ENCODE measurements at regions not wholly inside any gene's neighbourhood (a gene's known extent, or its start where the extent isn't known, plus 50 kb on each side); places are given as distances from the start of the nearest gene placed in this dataset.

- H3K79me2 ChIP-seq (ENCODE audit: insufficient read depth, low read length) = no peaks in the 10 kb centered on the region
- no peaks in the 10 kb centered on the region for H4K20me1 ChIP-seq (ENCODE audit: insufficient read depth, low read length)
- no peak overlapping the region for H2AFZ ChIP-seq (ENCODE audit: low read length)
- TF ChIP-seq EZH2 (IDR thresholded peaks at IDR 0.05; ENCODE audit: borderline replicate concordance, low read length) = no peak
- TF ChIP-seq, protein P1, sequence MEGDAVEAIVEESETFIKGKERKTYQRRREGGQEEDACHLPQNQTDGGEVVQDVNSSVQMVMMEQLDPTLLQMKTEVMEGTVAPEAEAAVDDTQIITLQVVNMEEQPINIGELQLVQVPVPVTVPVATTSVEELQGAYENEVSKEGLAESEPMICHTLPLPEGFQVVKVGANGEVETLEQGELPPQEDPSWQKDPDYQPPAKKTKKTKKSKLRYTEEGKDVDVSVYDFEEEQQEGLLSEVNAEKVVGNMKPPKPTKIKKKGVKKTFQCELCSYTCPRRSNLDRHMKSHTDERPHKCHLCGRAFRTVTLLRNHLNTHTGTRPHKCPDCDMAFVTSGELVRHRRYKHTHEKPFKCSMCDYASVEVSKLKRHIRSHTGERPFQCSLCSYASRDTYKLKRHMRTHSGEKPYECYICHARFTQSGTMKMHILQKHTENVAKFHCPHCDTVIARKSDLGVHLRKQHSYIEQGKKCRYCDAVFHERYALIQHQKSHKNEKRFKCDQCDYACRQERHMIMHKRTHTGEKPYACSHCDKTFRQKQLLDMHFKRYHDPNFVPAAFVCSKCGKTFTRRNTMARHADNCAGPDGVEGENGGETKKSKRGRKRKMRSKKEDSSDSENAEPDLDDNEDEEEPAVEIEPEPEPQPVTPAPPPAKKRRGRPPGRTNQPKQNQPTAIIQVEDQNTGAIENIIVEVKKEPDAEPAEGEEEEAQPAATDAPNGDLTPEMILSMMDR (IDR thresholded peaks at IDR 0.05; ENCODE audit: low read length) = no peak
- no peaks in the 10 kb centered on the region for H3K9me3 ChIP-seq (ENCODE audit: low read length)
- no peak overlapping the region for H3K4me3 ChIP-seq (ENCODE audit: low read depth, low read length, poor library complexity, severe bottlenecking)
- H3K27me3 ChIP-seq (ENCODE audit: insufficient read depth, low read length) = no peaks in the 10 kb centered on the region
- no peaks in the 10 kb centered on the region for H3K36me3 ChIP-seq (ENCODE audit: insufficient read depth, low read length)
- peaks cover 15% of the 10 kb centered on the region for H3K4me1 ChIP-seq (ENCODE audit: insufficient read depth, low read length, severe bottlenecking)
- no peaks in the 10 kb centered on the region for H3F3A ChIP-seq (ENCODE audit: insufficient read depth, low read length)
- no peak overlapping the region for H3K9ac ChIP-seq (ENCODE audit: low read length)
- no peak overlapping the region for H3K4me2 ChIP-seq (ENCODE audit: low read length)
- no peak overlapping the region for H3K27ac ChIP-seq (ENCODE audit: low read depth, low read length, poor library complexity, severe bottlenecking)
- H3K9me2 ChIP-seq (ENCODE audit: low read depth, low read length) = no peaks in the 10 kb centered on the region
These were observed 91.7 kb upstream of the SLC35G4 start for GRCh38 chr18:11517704-11518103.

GRCh38 chr18:11516751-11517503, 92.5 kb upstream of the SLC35G4 start:
- no peaks in the 10 kb centered on the region for H3F3A ChIP-seq (ENCODE audit: insufficient read depth, low read length)
- TF ChIP-seq EZH2 (IDR thresholded peaks at IDR 0.05; ENCODE audit: borderline replicate concordance, low read length) = no peak
- TF ChIP-seq, protein P1 (IDR thresholded peaks at IDR 0.05; ENCODE audit: low read length) = no peak
- no peak overlapping the region for H2AFZ ChIP-seq (ENCODE audit: low read length)

DNA sequence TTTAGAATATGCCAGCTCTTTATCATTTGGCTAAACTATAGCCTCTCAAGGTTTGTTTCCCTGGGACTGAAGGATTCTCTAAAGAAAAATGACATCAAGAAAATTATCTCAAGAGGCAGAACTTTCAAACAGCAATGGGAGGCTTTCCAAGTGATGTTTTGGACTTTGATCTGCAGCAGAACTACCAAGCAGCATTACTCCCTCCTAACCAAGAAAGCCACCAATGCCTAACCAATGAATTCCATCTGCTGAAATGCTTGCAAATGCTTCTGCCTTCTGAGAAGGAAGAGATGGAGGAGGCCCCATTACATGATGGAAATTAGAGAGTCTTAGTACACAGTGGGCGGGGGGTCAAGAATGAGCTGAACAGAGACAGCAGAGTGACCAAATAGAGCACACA, 95.1 kb upstream of the SLC35G4 start:
- Histone ChIP-seq H3K4me3 (ENCODE audit: low read depth, low read length, poor library complexity, severe bottlenecking) (no peak overlapping the region), H3K9me3 (ENCODE audit: low read length) (no peaks in the 10 kb centered on the region), H3K36me3 (ENCODE audit: insufficient read depth, low read length) (no peaks in the 10 kb centered on the region), H3K79me2 (ENCODE audit: insufficient read depth, low read length) (no peaks in the 10 kb centered on the region), H3K9ac (ENCODE audit: low read length) (no peak overlapping the region), H3K9me2 (ENCODE audit: low read depth, low read length) (no peaks in the 10 kb centered on the region), H3F3A (ENCODE audit: insufficient read depth, low read length) (no peaks in the 10 kb centered on the region), H3K4me1 (ENCODE audit: insufficient read depth, low read length, severe bottlenecking) (peaks cover 32% of the 10 kb centered on the region), H2AFZ (ENCODE audit: low read length) (no peak overlapping the region), H3K27ac (ENCODE audit: low read depth, low read length, poor library complexity, severe bottlenecking) (no peak overlapping the region), H4K20me1 (ENCODE audit: insufficient read depth, low read length) (no peaks in the 10 kb centered on the region), H3K27me3 (ENCODE audit: insufficient read depth, low read length) (no peaks in the 10 kb centered on the region), H3K4me2 (ENCODE audit: low read length) (no peak overlapping the region)
- TF ChIP-seq, protein P1 (IDR thresholded peaks at IDR 0.05; ENCODE audit: low read length) = no peak
- TF ChIP-seq EZH2 (IDR thresholded peaks at IDR 0.05; ENCODE audit: borderline replicate concordance, low read length) = no peak

More at GRCh38 chr18:11516751-11517503, 92.5 kb upstream of the SLC35G4 start:
- H3K36me3 ChIP-seq (ENCODE audit: insufficient read depth, low read length) = no peaks in the 10 kb centered on the region
- no peaks in the 10 kb centered on the region for H3K9me2 ChIP-seq (ENCODE audit: low read depth, low read length)
- no peak overlapping the region for H3K27ac ChIP-seq (ENCODE audit: low read depth, low read length, poor library complexity, severe bottlenecking)
- H3K27me3 ChIP-seq (ENCODE audit: insufficient read depth, low read length) = no peaks in the 10 kb centered on the region
- no peaks in the 10 kb centered on the region for H4K20me1 ChIP-seq (ENCODE audit: insufficient read depth, low read length)
- peaks cover 22% of the 10 kb centered on the region for H3K4me1 ChIP-seq (ENCODE audit: insufficient read depth, low read length, severe bottlenecking)
- no peak overlapping the region for H3K4me3 ChIP-seq (ENCODE audit: low read depth, low read length, poor library complexity, severe bottlenecking)
- no peak overlapping the region for H3K9ac ChIP-seq (ENCODE audit: low read length)
- H3K9me3 ChIP-seq (ENCODE audit: low read length) = no peaks in the 10 kb centered on the region
- no peak overlapping the region for H3K4me2 ChIP-seq (ENCODE audit: low read length)
- H3K79me2 ChIP-seq (ENCODE audit: insufficient read depth, low read length) = no peaks in the 10 kb centered on the region
